HG03571 (cell line): ENCODE measurements at regions not wholly inside any gene's neighbourhood (a gene's known extent, or its start where the extent isn't known, plus 50 kb on each side); places are given as distances from the start of the nearest gene placed in this dataset.

Experiments used
- ATAC-seq: cut with Tn5 transposase; IDR thresholded peaks from one replicate; pipeline ENCODE4 v1.9.1; 2021; ENCODE audit not compliant: unreplicated experiment

- ATAC-seq: no peak
Observed at GRCh38 chr2:147792966-147793617, 51.7 kb upstream of the ACVR2A start.

DNA sequence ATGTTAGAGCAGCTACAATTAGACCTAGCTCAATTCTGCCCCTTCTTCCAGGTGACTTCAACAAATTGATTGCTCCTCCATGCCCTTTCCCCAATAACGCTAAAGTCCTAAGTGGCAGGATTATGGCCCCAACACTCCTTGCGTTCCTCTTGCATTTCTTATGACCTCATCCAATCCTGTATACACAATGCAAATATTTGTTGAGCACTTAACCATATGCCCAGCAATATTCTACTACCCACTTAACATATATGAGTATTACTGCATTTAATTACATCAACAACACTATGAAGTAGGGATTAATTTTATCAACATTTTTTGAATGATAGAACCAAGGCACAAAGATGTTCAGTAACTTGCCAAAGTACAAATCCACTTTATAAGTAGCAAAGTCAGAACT is 54.2 kb upstream of the ACVR2A start:
- ATAC-seq: no peak

- ATAC-seq: no peak
Observed at GRCh38 chr2:147789720-147790119, 55.1 kb upstream of the ACVR2A start.

DNA sequence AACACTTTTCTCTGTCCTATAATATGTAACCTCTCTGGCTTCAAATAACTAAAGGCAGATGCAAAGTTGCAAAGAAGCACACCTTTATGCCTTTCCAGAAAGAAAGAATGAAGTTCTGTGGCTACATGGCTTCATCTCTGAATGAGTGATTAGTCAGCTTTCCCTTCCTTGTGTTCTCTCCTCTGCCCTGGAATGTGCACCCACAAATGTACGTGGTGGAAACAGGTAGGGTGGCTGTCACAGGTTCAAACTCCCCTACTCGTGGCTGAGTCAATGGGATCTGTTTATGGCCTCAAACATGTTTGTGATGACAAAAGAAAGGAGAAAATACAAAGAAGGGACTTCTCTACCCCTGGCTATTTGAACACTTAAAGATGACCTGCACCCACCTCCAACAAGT is 55.5 kb upstream of the ACVR2A start:
- ATAC-seq: no peak

DNA sequence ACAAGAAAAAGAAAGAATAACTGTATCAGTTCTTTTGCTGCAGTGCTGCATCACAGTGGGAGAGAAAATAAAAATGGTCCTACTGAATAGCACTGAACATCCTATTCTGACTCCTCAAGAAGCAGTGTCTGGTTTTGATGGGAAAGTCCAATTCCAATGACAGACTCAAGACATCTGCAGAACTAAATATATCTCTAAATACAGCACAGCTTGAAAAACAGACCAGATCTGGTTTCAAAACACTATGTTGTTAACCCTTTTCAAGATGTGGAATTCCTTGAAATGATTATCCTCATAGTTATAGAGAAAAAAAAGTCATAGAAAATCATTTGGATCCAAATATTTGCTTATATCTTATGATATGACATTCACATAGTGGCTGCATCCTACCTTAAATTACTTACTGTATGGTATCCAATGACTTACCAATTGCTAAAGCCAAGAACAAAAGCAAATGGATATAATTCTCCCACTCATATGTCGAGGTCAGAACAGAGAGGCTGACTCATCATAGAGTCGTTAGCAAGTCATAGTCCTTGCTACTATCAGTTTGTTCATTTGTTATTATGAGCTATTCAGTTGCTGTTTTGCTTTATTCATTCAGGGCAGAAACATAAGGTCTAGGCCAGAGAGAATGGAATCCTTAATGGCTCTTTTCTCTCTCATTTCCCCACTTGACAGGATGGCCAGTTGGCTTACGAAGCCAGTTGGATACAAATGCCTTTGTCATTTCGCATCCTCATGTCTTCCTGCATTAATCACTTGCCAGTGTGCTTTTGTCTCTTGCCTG is 62.5 kb upstream of the ACVR2A start:
- no peak for ATAC-seq

- no peak for ATAC-seq
Observed at GRCh38 chr2:147779440-147779839, 65.4 kb upstream of the ACVR2A start.

DNA sequence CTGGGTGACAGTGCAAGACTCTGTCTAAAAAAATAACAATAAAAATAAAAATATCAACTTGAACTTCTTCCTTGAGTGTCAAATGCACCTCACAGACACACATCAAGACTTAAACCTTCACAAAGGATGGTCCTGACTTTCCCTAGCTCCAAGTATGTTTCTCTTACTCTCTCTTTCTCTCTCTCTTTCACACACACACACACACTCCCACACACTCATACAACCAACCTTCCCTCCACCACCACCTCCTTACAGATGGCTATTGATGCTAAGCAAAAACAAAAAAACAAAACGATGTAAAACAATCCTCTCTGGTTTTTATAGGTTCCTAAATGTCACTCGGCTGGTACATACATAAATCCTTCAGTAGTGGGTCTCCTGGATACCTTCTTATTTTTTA is 67.4 kb upstream of the ACVR2A start:
- no peak for ATAC-seq

- no peak for ATAC-seq
Observed at GRCh38 chr2:147774805-147775204, 70.0 kb upstream of the ACVR2A start.

DNA sequence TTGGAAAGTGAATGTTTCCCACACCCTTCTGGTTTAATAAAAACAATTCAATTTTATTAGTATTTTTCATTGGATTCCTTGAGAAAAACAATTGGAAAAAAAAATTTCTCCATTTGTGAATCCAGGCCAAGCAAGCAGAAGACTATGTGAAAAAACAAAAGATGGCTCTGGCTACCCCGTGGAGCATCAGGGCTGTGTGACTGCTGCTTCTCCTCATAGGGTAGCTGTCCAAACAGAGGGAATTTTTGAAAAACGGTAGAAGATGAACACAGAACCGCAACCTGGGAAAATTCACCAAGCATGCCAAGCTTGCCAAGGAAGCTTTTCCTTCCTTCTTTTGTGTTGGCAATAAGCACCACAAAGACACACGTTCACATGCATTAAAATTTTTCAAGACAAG is 71.3 kb upstream of the ACVR2A start:
- no peak for ATAC-seq

GRCh38 chr2:147772781-147773180 is 72.0 kb upstream of the ACVR2A start:
- no peak for ATAC-seq

DNA sequence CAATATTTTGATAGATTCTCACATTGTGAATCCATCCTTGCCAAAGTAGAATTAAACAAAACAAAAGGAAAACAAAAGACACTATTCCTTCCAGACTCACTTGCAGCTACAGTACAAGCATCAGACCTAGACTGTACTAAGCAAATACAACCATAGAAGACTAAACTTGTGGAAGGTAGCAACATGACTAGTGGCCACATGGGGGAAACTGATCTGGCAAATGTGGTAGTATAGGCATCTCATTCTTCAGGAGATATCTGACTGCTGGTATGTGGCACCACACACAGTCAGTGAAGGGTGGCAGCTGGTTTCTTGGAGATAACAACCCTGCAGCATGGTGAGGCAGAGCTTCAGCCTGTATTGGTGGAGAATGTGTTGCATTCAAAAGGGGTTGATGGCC is 81.0 kb upstream of the ACVR2A start:
- ATAC-seq: no peak

- no peak for ATAC-seq
Observed at GRCh38 chr2:147760984-147761383, 83.8 kb upstream of the ACVR2A start.

- ATAC-seq: no peak
Observed at GRCh38 chr2:147759536-147759935, 85.3 kb upstream of the ACVR2A start.

DNA sequence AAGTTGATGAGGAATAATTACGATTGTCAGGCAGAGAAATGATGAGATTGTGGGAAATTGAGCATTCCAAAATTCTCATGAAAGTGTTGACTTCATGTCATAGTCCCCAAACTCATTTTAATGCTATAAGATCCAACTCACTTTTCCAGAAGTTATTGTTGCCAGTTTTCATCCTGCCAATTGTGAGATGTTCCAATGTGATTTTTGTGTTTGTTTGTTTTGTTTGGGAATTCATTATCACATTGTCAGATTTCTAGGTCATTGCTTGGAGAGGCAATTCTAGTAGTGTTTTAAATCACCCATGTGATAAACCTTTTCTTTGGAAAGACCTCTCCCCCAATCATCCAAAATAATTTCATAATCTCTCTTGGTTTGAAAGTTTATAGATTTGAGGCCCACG is 86.0 kb upstream of the ACVR2A start:
- no peak for ATAC-seq

DNA sequence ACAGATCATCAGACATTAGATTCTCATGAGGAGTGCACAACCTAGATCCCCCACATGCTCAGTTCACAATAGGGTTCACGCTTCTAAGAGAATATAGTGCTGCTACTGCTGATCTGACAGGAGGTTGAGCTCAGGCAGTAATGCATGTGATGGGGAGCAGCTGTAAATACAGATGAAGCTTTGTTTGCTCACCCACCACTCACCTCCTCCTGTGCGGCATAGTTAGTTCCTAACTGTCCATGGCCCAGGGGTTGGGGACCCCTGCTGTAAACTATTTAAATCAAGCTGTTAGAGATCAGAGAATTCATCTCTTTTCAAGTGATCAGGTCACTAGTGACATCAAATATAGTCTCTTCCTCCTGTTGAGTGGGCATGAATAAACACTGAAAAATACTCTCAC is 88.8 kb upstream of the ACVR2A start:
- ATAC-seq: no peak

DNA sequence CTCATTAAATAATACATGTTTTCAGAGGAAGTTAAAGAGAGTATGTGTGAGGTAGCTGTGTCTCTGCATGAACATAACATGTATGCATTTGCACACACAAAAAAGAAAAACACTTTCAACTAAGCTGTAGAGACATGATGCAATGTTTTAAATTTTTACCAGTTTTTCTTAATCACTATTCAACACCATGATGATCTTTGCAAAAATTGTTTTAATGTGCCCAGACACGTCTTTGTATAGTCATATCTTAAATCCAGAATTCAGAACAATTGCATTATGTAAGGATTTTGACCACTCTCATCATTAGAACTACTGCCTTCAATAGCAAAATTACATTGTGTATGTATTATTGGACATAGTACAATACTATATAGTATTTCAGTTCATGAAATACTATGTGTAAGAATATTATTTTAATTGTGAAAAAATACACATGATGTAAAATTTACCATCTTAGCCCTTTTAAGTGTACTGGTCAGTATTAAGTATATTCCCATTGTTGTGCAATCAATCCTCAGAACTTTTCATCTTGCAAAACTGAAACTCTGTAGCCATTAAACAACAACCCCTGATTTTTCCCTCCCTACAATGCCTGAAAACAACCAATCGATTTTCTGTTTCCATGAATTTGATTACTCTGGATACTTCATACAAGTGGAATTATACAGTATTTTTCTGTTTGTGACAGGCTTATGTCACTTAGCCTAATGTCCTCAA is 104.5 kb upstream of the ACVR2A start:
- no peak for ATAC-seq

GRCh38 chr2:147739508-147739907 is 105.3 kb upstream of the ACVR2A start:
- ATAC-seq: no peak

DNA sequence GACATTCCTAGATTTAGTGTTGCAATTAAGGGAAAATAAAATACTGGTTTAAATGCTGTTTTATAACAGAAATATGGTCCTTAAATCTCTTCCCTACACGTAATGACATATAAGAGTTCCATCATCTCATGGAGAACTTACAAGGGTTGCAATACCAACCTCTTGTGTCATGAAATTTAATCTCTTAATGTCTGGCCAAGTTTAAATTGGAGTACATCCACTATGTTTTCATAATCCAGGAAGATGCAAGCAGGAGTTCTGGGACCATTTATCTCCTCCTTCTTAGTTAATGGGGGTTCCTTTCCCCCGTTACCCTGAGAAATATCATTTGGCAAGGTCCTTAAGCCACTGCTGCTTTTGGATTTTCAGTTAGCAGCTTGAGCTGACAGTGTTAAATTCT is 126.0 kb upstream of the ACVR2A start:
- no peak for ATAC-seq

DNA sequence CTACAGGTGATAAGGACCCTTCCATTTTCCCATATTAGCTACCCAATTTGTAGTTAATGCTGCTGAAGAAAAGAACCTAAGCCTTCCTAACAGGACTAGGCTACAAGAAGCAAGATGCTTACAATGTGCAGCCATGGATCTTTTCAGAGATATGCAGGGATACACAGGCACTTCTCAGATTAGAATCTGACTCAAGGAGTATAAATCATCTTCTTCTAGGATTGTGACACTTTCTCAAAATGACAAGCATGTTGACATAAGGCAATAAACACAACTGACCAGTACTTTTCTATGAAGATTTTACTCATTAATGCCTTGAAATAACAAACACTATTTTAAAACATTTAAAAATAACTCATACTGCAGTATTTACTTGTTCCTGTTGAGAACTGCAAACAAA is 127.9 kb upstream of the ACVR2A start:
- ATAC-seq: no peak

GRCh38 chr2:147715807-147716206 is 129.0 kb upstream of the ACVR2A start:
- ATAC-seq: no peak

- ATAC-seq: no peak
Observed at GRCh38 chr2:147714582-147714981, 130.2 kb upstream of the ACVR2A start.

- ATAC-seq: no peak
Observed at GRCh38 chr2:147713349-147713748, 131.5 kb upstream of the ACVR2A start.
